Heart right ventricle (tissue), 16 donors: ENCODE measurements at regions not wholly inside any gene's neighbourhood (a gene's known extent, or its start where the extent isn't known, plus 50 kb on each side); places are given as distances from the start of the nearest gene placed in this dataset.

Source experiments
- ATAC-seq, 8 donors: fragments of 200-7000 bp; cut with Tn5 transposase; one replicate each; pipeline ENCODE4 v1.9.1; 2020; ENCODE audit warnings: mild to moderate bottlenecking in 8 of 8, moderate library complexity in 8 of 8, moderate number of reproducible peaks in 1 of 8
- DNase-seq, 2 donors: peaks; one replicate each; pipeline ENCODE4 v3.0.0-alpha.2; 2020
- H3K27ac ChIP-seq, 10 donors: fragments of 200-600 bp; sonication (generic) in 2 of 10; one replicate each; pipeline versions ENCODE4 v1.5.0 to v1.8.0; 2020 to 2022; ENCODE audit warnings: mild to moderate bottlenecking in 3 of 10
- H3K27me3 ChIP-seq, 7 donors: fragments of 200-600 bp; one replicate each; pipeline ENCODE4 v1.8.0; 2021 to 2022; ENCODE audit warnings: mild to moderate bottlenecking in 2 of 7
- H3K36me3 ChIP-seq, 9 donors: fragments of 200-600 bp; sonication (generic) in 1 of 9; one replicate each; pipeline versions ENCODE4 v1.5.0 to v1.8.0; 2020 to 2022; ENCODE audit warnings: mild to moderate bottlenecking in 2 of 9
- H3K4me1 ChIP-seq, 9 donors: fragments of 200-600 bp; sonication (generic) in 1 of 9; one replicate each; pipeline versions ENCODE4 v1.5.0 to v1.8.0; 2020 to 2022; ENCODE audit warnings: mild to moderate bottlenecking in 4 of 9
- H3K4me3 ChIP-seq, 10 donors: fragments of 200-600 bp; sonication (generic) in 2 of 10; one replicate each; pipeline versions ENCODE4 v1.5.0 to v1.8.0; 2020 to 2022; ENCODE audit warnings: mild to moderate bottlenecking in 7 of 10, moderate library complexity in 2 of 10
- H3K9me3 ChIP-seq, 11 donors: fragments of 200-600 bp in 10 of 11; sonication (generic) in 2 of 11; one replicate each; pipeline versions ENCODE4 v1.5.0 to v1.8.0; 2013 to 2022; ENCODE audit warnings: mild to moderate bottlenecking in 2 of 11, control low read depth in 1 of 11, moderate library complexity in 1 of 11
- WGBS, 2 donors: extraction: QIAGEN DNeasy Blood & Tissue Kit; methylation state at CpG; one replicate each; pipeline ENCODE4 v1.1.7; 2013; ENCODE audit warnings: inconsistent platforms in 1 of 2; 5-methylcytosine and 5-hydroxymethylcytosine counted together
- intact Hi-C, 10 donors: fragments of 100-400 bp; cut with DNase I; formaldehyde crosslinking; loops; one replicate each; pipeline versions ENCODE4 v1.11.1 to v1.14.2; 2022
- TF ChIP-seq, protein P1 (sequence below), 9 donors: fragments of 200-600 bp; sonication (generic) in 2 of 9; IDR thresholded peaks; one replicate each; pipeline versions ENCODE4 v1.5.0 to v1.8.0; 2021 to 2022; ENCODE audit warnings: antibody characterized with exemption in 9 of 9, mild to moderate bottlenecking in 5 of 9, moderate library complexity in 1 of 9
- donor health status: Arrhythmogenic right ventricular cardiomyopathy.
- donor health status: ischemic (EF 13 %, LVEDD 7.1; RV severe dilation, severe dysfunction).
- donor health status: healthy with polysubstance abuse.
- donor health status: DM: no; HTN: yes; CAD: no.
- donor health status: DM: no; HTN: no; CAD: no.
- donor health status: ischemic (EF 25% LVEDD 6.9; RV normal size, moderate dysfunction).
- donor health status: ischemic (EF 25% LVEDD 5.7; RV mildly dilated, moderate dysfunction).
- donor health status: healthy.
- donor health status: DM: yes; HTN: yes; CAD: no.
- donor health status: Ischemic cardiomyopathy.
- donor health status: ischemic (EF 35%, LVEDD 5.7; RV mildly dilated, moderate dysfunction).
- donor health status: nonischemic (EF 11% LVEDD 7.7; RV severe dilation, severe dysfunction).
- donor health status: DM: yes; HTN: yes; CAD: no.
- donor health status: PGD.
- donor health status: ischemic (EF 29% LVEDD 5.4; RV normal size, mild dysfunction).
- donor health status: nonischemic (EF 23%, LVEDD 6.1; RV moderate dilation, normal function).

DNA sequence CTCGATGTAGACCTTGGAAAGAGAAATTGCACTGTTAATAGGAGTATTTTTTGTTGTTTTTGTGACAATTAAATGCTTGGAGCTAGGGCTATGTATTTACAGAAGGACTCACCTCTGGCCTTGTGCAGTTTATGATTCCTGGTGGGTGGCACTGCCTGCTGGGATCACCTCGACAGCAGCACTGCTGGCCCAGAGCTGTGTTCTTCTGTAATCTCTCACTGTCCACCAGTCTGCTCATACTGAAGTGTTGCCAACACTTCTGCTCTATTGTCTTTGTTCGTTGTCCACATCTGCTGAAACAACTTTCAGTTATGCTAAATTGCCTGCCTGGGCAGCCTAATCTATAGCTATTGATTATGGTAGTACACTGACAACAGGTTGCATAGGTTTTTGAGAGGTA is 194.4 kb upstream of the ANK2 start:
- H3K27me3 ChIP-seq: no peaks in the 10 kb centered on the region
- ATAC-seq (peak in 7 of 8 donors; percentile 64 to 93 (median 80)), DNase-seq (peak in 1 of 2 donors; percentile 29)
- intact Hi-C loops: loop anchor here in 3 of 10 donors (2.0 to 10.0 kb wide), 2 partner anchors 80 to 82 kb away; no protein-coding TSS in a partner anchor
- H3K4me1 ChIP-seq: peaks cover 0 to 24% (median 8%) of the 10 kb centered on the region in 9 donors
- H3K27ac ChIP-seq: peak overlapping the region in 3 of 10 donors; percentile 19 to 45 (median 29)
- H3K4me3 ChIP-seq: no peak overlapping the region
- WGBS, 2 donors: 38 to 40% methylated on average over 3 of the region's 3 CpGs
- H3K9me3 ChIP-seq: no peaks in the 10 kb centered on the region
- H3K36me3 ChIP-seq: no peaks in the 10 kb centered on the region
- TF ChIP-seq, protein P1, sequence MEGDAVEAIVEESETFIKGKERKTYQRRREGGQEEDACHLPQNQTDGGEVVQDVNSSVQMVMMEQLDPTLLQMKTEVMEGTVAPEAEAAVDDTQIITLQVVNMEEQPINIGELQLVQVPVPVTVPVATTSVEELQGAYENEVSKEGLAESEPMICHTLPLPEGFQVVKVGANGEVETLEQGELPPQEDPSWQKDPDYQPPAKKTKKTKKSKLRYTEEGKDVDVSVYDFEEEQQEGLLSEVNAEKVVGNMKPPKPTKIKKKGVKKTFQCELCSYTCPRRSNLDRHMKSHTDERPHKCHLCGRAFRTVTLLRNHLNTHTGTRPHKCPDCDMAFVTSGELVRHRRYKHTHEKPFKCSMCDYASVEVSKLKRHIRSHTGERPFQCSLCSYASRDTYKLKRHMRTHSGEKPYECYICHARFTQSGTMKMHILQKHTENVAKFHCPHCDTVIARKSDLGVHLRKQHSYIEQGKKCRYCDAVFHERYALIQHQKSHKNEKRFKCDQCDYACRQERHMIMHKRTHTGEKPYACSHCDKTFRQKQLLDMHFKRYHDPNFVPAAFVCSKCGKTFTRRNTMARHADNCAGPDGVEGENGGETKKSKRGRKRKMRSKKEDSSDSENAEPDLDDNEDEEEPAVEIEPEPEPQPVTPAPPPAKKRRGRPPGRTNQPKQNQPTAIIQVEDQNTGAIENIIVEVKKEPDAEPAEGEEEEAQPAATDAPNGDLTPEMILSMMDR (IDR thresholded peaks at IDR 0.05): peak in 3 of 9 donors; percentile 17 to 42 (median 20)

DNA sequence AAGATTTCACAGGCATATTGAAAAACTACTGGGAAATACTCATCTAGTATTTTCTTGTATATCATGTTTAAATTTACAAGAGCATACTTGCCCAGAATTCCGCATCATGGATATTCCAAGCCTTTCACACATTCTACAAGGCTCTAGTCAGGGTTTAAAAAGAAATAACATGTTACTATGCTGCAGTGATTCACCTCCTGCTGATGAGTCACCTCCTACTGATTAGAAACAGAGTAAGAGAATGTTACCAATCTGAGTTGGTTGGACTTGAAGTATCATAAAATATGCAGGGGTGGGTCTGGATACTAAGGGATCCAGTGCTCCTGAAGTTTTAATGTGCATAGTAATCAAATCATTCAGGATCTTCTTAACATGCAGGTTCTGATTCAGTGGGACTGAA is 192.0 kb upstream of the ANK2 start:
- no peak overlapping the region for H3K4me3 ChIP-seq
- TF ChIP-seq, protein P1 (IDR thresholded peaks at IDR 0.05): no peak
- H3K36me3 ChIP-seq: no peaks in the 10 kb centered on the region
- no peaks in the 10 kb centered on the region for H3K27me3 ChIP-seq
- WGBS, 2 donors: 75 to 94% methylated on average over 1 of the region's 1 CpG
- intact Hi-C loops: loop anchor here in 2 of 10 donors (10.0 kb wide), 1 partner anchor 77 kb away; no protein-coding TSS in a partner anchor
- H3K27ac ChIP-seq: peak overlapping the region in 1 of 10 donors; percentile 21
- H3K9me3 ChIP-seq: no peaks in the 10 kb centered on the region
- ATAC-seq: peak in 4 of 8 donors; percentile 40 to 76 (median 56)
- DNase-seq: no peak
- H3K4me1 ChIP-seq: peaks cover 0 to 38% (median 11%) of the 10 kb centered on the region in 9 donors

DNA sequence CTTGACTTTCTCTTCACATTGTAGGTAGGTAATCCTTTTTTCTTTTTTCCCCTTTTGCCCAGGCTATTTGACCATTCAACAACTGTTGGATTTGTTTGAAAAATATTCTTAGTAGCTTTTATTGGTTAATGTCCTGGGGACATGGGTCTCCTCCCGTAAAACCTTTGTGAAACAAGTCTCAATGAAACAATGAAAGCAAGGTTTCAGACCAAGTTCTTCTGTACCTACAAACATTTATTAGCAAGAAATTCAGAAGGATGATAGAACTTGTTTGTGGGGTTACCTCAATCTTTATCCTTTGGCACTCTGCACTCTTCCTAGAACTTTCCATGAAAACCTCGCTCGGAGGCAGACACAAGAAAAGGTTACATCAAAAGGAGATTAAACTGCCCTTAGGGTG is 190.7 kb upstream of the ANK2 start:
- TF ChIP-seq, protein P1 (IDR thresholded peaks at IDR 0.05): no peak
- H3K4me3 ChIP-seq: no peak overlapping the region
- intact Hi-C loops: loop anchor here in 2 of 10 donors (10.0 kb wide), 1 partner anchor 76 kb away; no protein-coding TSS in a partner anchor
- H3K27me3 ChIP-seq: no peaks in the 10 kb centered on the region
- H3K4me1 ChIP-seq: peaks cover 0 to 43% (median 11%) of the 10 kb centered on the region in 9 donors
- H3K27ac ChIP-seq: no peak overlapping the region
- WGBS, 2 donors: 85 to 89% methylated on average over 3 of the region's 3 CpGs
- no peaks in the 10 kb centered on the region for H3K9me3 ChIP-seq
- H3K36me3 ChIP-seq: no peaks in the 10 kb centered on the region
- DNase-seq (no peak), ATAC-seq (no peak)

DNA sequence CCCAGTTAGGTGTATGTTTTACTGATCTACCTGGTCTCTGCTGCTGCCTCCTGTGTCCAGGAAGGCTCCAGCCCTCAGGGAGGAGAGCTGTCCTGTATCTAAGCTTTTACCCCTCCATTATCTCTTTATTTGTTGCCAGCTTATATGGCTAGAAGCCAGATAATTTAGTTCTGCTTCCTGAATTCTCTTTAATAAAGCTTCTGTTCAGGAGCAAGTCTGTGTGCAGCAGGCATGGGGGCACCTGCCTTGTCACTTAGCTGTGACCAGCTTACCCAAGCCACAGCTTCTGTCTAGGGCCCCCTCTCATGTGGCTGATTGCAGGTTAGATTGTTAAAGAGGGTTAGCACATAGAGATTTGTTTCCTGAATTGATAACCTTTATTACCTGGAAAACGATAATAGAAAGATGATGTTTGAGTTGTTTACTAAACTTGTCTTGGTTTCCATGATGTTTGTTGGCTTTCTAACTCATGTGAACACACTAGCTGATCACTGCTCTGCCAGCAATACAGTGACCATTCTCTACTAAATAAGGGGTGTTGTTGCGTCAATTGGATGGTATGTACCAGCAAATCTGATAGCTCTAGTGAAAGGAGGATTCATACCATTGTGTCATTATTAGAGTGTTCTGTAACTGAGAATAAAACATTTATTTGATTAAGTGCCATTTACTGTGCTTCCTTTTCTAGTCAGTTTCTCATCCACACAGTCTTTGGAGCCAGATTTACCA is 189.8 kb upstream of the ANK2 start:
- Histone ChIP-seq H3K4me3 (no peak overlapping the region), H3K27me3 (no peaks in the 10 kb centered on the region), H3K27ac (no peak overlapping the region), H3K36me3 (no peaks in the 10 kb centered on the region), H3K9me3 (no peaks in the 10 kb centered on the region), H3K4me1 (peaks cover 0 to 38% (median 7%) of the 10 kb centered on the region in 9 donors)
- intact Hi-C loops: loop anchor here in 2 of 10 donors (10.0 kb wide), 1 partner anchor 75 kb away; no protein-coding TSS in a partner anchor
- TF ChIP-seq, protein P1 (IDR thresholded peaks at IDR 0.05): no peak
- DNase-seq (no peak), ATAC-seq (peak in 1 of 8 donors; percentile 42)
- WGBS, 2 donors: 92% methylated on average over 2 of the region's 2 CpGs
